ENCODE measurements at regions not wholly inside any gene's neighbourhood (a gene's known extent, or its start where the extent isn't known, plus 50 kb on each side); places are given as distances from the start of the nearest gene placed in this dataset.

DNA sequence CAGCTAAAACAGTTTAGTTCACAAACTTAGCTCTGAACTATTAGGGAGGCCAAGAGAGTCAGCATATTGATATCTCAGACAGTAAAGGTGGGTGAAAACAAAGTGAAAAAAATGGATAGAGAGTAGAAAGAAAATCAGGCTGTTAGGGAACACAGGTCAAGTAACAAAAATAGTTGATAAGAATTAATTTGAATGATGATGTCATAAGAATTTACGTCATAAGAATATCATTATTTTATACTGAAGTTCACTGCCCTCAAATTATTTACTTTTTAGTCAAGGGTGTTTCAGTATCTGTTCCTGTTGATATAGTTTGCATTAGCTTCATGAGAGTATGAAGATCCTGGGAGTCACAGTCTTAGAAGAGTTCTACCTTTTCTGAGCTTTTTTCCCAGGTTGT is 1134.6 kb downstream of the SI start:
- TF ChIP-seq, protein P1, sequence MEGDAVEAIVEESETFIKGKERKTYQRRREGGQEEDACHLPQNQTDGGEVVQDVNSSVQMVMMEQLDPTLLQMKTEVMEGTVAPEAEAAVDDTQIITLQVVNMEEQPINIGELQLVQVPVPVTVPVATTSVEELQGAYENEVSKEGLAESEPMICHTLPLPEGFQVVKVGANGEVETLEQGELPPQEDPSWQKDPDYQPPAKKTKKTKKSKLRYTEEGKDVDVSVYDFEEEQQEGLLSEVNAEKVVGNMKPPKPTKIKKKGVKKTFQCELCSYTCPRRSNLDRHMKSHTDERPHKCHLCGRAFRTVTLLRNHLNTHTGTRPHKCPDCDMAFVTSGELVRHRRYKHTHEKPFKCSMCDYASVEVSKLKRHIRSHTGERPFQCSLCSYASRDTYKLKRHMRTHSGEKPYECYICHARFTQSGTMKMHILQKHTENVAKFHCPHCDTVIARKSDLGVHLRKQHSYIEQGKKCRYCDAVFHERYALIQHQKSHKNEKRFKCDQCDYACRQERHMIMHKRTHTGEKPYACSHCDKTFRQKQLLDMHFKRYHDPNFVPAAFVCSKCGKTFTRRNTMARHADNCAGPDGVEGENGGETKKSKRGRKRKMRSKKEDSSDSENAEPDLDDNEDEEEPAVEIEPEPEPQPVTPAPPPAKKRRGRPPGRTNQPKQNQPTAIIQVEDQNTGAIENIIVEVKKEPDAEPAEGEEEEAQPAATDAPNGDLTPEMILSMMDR (IDR thresholded peaks at IDR 0.05; ENCODE audit: low read depth, low read length, missing control alignments) = no peak
- DNase-seq (ENCODE audit: extremely low read depth, low read depth) = no peak
- no peak overlapping the region for H3K4me3 ChIP-seq (replicated peaks; ENCODE audit: low read depth, low read length)

DNA sequence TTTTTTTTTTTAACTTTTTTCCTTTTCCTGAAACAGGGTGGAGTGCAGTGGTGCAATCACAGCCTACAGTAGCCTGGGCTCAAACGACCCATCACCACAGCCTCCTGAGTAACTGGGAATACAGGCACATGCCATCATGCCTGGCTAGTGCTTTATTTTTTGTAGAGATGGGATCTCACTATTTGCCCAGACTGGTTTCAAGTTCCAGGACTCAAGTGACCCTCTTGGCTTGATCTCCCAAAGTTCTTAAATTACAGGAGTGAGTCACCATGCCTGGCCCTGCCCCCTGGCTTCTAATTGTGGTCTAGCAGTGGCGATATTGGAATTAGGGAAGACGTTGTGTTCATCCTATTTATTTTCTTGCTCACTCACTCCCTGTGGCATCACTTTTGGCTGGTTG is 1138.4 kb downstream of the SI start:
- no peak overlapping the region for H3K4me3 ChIP-seq (replicated peaks; ENCODE audit: low read depth, low read length)

DNA sequence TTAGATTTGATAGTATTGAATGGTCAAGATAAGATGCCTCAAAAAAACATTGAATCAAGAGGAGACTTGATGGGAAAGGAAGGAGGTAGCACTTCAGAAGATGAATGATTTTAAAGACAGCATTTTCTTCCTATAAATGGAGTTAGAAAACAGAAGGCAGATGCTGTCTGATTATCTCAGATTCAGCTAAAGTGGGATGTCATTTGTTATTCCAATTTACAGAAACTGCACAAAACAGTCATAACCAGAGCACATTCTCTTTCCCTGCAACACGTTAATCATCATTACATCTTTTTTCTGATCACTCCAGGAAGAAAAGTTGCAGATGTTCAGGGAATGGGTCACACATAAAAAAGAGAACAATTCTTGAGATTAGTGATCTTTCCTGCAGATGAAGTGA is 1141.8 kb downstream of the SI start:
- DNase-seq (ENCODE audit: extremely low read depth, low read depth) = no peak
- H3K4me3 ChIP-seq (replicated peaks; ENCODE audit: low read depth, low read length) = no peak overlapping the region
- TF ChIP-seq, protein P1 (IDR thresholded peaks at IDR 0.05; ENCODE audit: low read depth, low read length, missing control alignments) = no peak

More for the DNA sequence above, 1138.4 kb downstream of the SI start:
- DNase-seq (ENCODE audit: extremely low read depth, low read depth) = no peak
- TF ChIP-seq, protein P1 (IDR thresholded peaks at IDR 0.05; ENCODE audit: low read depth, low read length, missing control alignments) = no peak

DNA sequence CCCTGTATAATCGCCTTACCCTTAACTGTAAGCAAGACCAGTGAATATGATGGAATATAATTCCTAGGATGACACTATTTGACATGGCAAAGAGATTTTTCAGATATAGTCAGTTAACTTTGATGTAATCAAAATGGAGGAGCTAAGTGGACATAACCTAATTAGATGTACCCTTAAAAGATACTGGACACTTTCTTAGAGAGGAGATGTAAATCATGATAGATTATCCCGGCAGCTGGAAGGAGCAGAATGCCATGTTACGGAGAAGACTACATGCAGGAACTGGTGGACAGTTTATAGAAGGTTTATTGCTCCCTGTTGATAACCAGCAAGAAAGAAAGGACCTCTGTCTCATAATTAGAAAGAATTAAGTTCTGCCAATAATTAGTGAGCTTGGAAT is 1142.9 kb downstream of the SI start:
- no peak overlapping the region for H3K4me3 ChIP-seq (replicated peaks; ENCODE audit: low read depth, low read length)
- no peak for DNase-seq (ENCODE audit: extremely low read depth, low read depth)
- TF ChIP-seq, protein P1 (IDR thresholded peaks at IDR 0.05; ENCODE audit: low read depth, low read length, missing control alignments) = no peak

DNA sequence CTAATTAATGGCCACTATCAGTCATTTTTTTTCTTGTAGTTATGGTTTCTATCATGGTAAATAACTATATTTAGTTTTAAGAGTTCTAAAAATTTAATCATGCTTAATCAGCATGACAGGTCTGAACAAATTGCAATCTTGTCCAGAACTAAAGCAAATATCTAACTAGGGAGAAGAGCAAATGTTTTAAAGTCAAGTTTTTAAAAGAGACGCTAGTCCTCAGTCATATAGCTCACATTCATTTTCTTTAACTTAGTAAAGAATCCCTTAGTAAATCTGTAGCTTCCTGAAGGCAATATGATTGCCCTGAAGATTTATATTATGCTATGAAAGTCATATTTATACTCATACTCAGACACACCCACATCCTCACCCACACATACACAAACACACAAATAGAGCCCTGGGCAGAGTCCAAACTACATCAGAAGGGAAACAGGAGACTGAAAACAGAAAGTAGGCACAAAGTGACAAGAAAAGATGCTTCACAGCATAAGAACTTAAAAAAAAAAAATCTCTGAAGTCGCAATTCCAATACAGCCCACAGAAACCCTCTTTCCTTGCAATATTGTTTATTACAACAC is 1149.1 kb downstream of the SI start:
- TF ChIP-seq, protein P1 (IDR thresholded peaks at IDR 0.05; ENCODE audit: low read depth, low read length, missing control alignments) = no peak
- no peak for DNase-seq (ENCODE audit: extremely low read depth, low read depth)
- no peak overlapping the region for H3K4me3 ChIP-seq (replicated peaks; ENCODE audit: low read depth, low read length)

DNA sequence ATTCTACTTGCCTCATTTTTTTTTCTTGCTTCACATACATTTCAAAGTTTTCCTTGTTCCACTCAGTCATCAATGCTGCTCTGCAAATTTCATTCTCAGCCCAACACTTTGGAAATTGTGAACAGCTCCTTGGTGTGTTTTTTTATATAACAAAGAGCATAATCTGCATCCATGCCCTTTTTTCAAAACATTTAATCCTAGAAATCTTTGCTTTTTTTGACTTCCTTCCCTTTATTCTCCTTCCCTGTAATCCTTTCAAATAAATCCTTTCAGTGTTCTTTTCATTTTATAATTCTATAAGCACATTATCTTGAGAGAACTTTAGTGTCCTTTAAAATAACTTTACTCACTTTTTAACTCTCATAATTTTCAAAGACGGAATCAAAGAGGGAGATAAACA is 1150.8 kb downstream of the SI start:
- no peak overlapping the region for H3K4me3 ChIP-seq (replicated peaks; ENCODE audit: low read depth, low read length)
- no peak for DNase-seq (ENCODE audit: extremely low read depth, low read depth)
- TF ChIP-seq, protein P1 (IDR thresholded peaks at IDR 0.05; ENCODE audit: low read depth, low read length, missing control alignments) = no peak

DNA sequence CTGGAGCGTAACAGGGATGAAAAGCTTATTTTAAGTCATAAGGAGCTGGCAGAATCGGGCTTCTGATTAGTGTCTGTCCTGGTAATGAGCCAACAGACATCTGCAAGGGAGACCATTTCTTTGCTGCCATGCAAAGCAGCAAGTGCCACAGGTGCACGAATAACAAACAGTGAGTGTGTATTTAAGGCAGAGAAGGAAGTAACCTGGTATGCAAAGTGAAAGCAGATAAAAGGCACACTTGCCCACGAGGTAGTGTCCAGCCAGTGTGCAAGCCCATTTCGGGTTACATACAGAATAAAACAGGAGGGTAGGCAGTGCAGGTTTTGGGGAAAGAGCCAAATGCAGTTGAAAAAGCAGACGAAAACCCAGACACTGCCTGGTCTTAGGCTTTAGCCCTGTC is 1153.7 kb downstream of the SI start:
- DNase-seq (ENCODE audit: extremely low read depth, low read depth) = no peak
- TF ChIP-seq, protein P1 (IDR thresholded peaks at IDR 0.05; ENCODE audit: low read depth, low read length, missing control alignments) = no peak
- no peak overlapping the region for H3K4me3 ChIP-seq (replicated peaks; ENCODE audit: low read depth, low read length)

All from HFF-Myc (cell line).